WTC11 (cell line): ENCODE measurements at regions not wholly inside any gene's neighbourhood (a gene's known extent, or its start where the extent isn't known, plus 50 kb on each side); places are given as distances from the start of the nearest gene placed in this dataset.

Experiments
- JUN ChIP-seq: sonication (generic); formaldehyde crosslinking; IDR thresholded peaks from 2 replicates; pipeline ENCODE4 v1.8.0; 2023; ENCODE audit warnings: mild to moderate bottlenecking, missing genetic modification reagents
- KAT7 ChIP-seq: sonication (generic); formaldehyde crosslinking; IDR thresholded peaks from 2 replicates; pipeline ENCODE4 v1.8.1; 2023; ENCODE audit warnings: missing genetic modification reagents, mild to moderate bottlenecking, borderline replicate concordance
- NFE2L1 ChIP-seq: sonication (generic); formaldehyde crosslinking; IDR thresholded peaks from 2 replicates; pipeline ENCODE4 v1.8.1; 2023; ENCODE audit warnings: missing genetic modification reagents
- TF ChIP-seq, protein P1 (sequence below): fragments of 200-600 bp; IDR thresholded peaks from 2 replicates; pipeline ENCODE4 v1.8.0; 2022; ENCODE audit warnings: antibody characterized with exemption
- TF ChIP-seq, protein P2 (sequence below): fragments of 250-450 bp; sonication (Bioruptor Pico); IDR thresholded peaks from 2 replicates; pipeline ENCODE4 v2.1.2; 2022; ENCODE audit warnings: mild to moderate bottlenecking, moderate library complexity
- TF ChIP-seq, protein P3 (sequence below): sonication (generic); formaldehyde crosslinking; IDR thresholded peaks from 2 replicates; pipeline ENCODE4 v1.8.0; 2022; ENCODE audit warnings: mild to moderate bottlenecking, missing genetic modification reagents
- TF ChIP-seq, protein P4 (sequence below): sonication (generic); formaldehyde crosslinking; conservative IDR thresholded peaks from 2 replicates; pipeline ENCODE4 v1.8.1; 2022; ENCODE audit warnings: mild to moderate bottlenecking, missing genetic modification reagents
- TF ChIP-seq, protein P5 (sequence below): sonication (generic); formaldehyde crosslinking; IDR thresholded peaks from 2 replicates; pipeline ENCODE4 v1.8.0; 2022; ENCODE audit warnings: mild to moderate bottlenecking, missing genetic modification reagents

DNA sequence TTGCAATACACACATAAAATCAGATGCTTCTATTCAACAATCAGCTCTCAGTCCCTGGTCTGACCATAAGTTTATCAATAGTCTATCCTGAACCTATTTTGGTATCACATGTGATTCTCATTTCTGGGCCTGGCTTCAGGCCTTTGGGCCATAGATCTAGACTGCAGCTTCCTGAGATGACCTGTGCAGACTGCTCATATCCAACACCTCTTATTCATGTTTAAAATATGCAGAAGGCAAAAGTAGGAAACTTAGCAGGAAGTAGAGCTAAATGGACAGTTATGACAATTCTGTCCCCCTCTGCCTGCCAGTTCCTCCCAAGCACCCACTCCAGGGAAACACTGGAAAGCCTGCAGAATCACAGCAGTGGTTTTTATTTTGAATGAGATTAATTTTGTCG lies 53.3 kb downstream of the C7orf25 start:
- no peak for TF ChIP-seq NFE2L1 (CRISPR knock-in tag)
- TF ChIP-seq, protein P1, sequence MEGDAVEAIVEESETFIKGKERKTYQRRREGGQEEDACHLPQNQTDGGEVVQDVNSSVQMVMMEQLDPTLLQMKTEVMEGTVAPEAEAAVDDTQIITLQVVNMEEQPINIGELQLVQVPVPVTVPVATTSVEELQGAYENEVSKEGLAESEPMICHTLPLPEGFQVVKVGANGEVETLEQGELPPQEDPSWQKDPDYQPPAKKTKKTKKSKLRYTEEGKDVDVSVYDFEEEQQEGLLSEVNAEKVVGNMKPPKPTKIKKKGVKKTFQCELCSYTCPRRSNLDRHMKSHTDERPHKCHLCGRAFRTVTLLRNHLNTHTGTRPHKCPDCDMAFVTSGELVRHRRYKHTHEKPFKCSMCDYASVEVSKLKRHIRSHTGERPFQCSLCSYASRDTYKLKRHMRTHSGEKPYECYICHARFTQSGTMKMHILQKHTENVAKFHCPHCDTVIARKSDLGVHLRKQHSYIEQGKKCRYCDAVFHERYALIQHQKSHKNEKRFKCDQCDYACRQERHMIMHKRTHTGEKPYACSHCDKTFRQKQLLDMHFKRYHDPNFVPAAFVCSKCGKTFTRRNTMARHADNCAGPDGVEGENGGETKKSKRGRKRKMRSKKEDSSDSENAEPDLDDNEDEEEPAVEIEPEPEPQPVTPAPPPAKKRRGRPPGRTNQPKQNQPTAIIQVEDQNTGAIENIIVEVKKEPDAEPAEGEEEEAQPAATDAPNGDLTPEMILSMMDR: no peak
- TF ChIP-seq, protein P2, sequence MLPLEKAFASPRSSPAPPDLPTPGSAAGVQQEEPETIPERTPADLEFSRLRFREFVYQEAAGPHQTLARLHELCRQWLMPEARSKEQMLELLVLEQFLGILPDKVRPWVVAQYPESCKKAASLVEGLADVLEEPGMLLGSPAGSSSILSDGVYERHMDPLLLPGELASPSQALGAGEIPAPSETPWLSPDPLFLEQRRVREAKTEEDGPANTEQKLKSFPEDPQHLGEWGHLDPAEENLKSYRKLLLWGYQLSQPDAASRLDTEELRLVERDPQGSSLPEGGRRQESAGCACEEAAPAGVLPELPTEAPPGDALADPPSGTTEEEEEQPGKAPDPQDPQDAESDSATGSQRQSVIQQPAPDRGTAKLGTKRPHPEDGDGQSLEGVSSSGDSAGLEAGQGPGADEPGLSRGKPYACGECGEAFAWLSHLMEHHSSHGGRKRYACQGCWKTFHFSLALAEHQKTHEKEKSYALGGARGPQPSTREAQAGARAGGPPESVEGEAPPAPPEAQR: no peak
- no peak for TF ChIP-seq KAT7 (CRISPR knock-in tag)
- TF ChIP-seq, protein P3, sequence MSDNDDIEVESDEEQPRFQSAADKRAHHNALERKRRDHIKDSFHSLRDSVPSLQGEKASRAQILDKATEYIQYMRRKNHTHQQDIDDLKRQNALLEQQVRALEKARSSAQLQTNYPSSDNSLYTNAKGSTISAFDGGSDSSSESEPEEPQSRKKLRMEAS (CRISPR knock-in tag): no peak
- TF ChIP-seq, protein P4, sequence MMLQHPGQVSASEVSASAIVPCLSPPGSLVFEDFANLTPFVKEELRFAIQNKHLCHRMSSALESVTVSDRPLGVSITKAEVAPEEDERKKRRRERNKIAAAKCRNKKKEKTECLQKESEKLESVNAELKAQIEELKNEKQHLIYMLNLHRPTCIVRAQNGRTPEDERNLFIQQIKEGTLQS: no peak
- no peak for TF ChIP-seq JUN (CRISPR knock-in tag)
- TF ChIP-seq, protein P5, sequence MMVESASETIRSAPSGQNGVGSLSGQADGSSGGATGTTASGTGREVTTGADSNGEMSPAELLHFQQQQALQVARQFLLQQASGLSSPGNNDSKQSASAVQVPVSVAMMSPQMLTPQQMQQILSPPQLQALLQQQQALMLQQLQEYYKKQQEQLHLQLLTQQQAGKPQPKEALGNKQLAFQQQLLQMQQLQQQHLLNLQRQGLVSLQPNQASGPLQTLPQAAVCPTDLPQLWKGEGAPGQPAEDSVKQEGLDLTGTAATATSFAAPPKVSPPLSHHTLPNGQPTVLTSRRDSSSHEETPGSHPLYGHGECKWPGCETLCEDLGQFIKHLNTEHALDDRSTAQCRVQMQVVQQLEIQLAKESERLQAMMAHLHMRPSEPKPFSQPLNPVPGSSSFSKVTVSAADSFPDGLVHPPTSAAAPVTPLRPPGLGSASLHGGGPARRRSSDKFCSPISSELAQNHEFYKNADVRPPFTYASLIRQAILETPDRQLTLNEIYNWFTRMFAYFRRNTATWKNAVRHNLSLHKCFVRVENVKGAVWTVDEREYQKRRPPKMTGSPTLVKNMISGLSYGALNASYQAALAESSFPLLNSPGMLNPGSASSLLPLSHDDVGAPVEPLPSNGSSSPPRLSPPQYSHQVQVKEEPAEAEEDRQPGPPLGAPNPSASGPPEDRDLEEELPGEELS (CRISPR knock-in tag): no peak
